HG02885 (cell line): ENCODE measurements at regions not wholly inside any gene's neighbourhood (a gene's known extent, or its start where the extent isn't known, plus 50 kb on each side); places are given as distances from the start of the nearest gene placed in this dataset.

Experiments
- ATAC-seq: cut with Tn5 transposase; IDR thresholded peaks from one replicate; pipeline ENCODE4 v1.9.1; 2021; ENCODE audit warnings: mild to moderate bottlenecking; ENCODE audit not compliant: unreplicated experiment, poor library complexity

GRCh38 chr4:31086756-31087330, 366.7 kb downstream of the PCDH7 start:
- ATAC-seq = no peak

- ATAC-seq = no peak
Measured at GRCh38 chr4:31088600-31089230, 368.5 kb downstream of the PCDH7 start.

GRCh38 chr4:31089815-31090214, 369.6 kb downstream of the PCDH7 start:
- no peak for ATAC-seq

GRCh38 chr4:31094474-31094873, 374.3 kb downstream of the PCDH7 start:
- no peak for ATAC-seq

GRCh38 chr4:31097999-31098398, 377.8 kb downstream of the PCDH7 start:
- ATAC-seq = no peak

GRCh38 chr4:31100536-31100935, 380.4 kb downstream of the PCDH7 start:
- ATAC-seq = no peak

GRCh38 chr4:31104043-31104442, 383.9 kb downstream of the PCDH7 start:
- ATAC-seq = no peak

GRCh38 chr4:31104577-31104976, 384.4 kb downstream of the PCDH7 start:
- no peak for ATAC-seq

GRCh38 chr4:31106419-31106818, 386.2 kb downstream of the PCDH7 start:
- no peak for ATAC-seq

- ATAC-seq = no peak
Measured at GRCh38 chr4:31107362-31107761, 387.2 kb downstream of the PCDH7 start.

GRCh38 chr4:31108762-31109161, 388.6 kb downstream of the PCDH7 start:
- no peak for ATAC-seq

GRCh38 chr4:31111790-31112189, 391.6 kb downstream of the PCDH7 start:
- no peak for ATAC-seq

- ATAC-seq = no peak
Measured at GRCh38 chr4:31114816-31115215, 394.6 kb downstream of the PCDH7 start.

- ATAC-seq = no peak
Measured at GRCh38 chr4:31124008-31124585, 403.9 kb downstream of the PCDH7 start.

GRCh38 chr4:31125061-31125460, 404.9 kb downstream of the PCDH7 start:
- ATAC-seq = no peak

GRCh38 chr4:31125496-31125895, 405.3 kb downstream of the PCDH7 start:
- ATAC-seq = no peak

GRCh38 chr4:31126881-31127398, 406.8 kb downstream of the PCDH7 start:
- ATAC-seq = no peak

- ATAC-seq = no peak
Measured at GRCh38 chr4:31130930-31131329, 410.8 kb downstream of the PCDH7 start.

- ATAC-seq = no peak
Measured at GRCh38 chr4:31134720-31135119, 414.6 kb downstream of the PCDH7 start.

- no peak for ATAC-seq
Measured at GRCh38 chr4:31139767-31140166, 419.6 kb downstream of the PCDH7 start.

- no peak for ATAC-seq
Measured at GRCh38 chr4:31141095-31141831, 421.1 kb downstream of the PCDH7 start.
